ENCODE measurements at regions not wholly inside any gene's neighbourhood (a gene's known extent, or its start where the extent isn't known, plus 50 kb on each side); places are given as distances from the start of the nearest gene placed in this dataset.

DNA sequence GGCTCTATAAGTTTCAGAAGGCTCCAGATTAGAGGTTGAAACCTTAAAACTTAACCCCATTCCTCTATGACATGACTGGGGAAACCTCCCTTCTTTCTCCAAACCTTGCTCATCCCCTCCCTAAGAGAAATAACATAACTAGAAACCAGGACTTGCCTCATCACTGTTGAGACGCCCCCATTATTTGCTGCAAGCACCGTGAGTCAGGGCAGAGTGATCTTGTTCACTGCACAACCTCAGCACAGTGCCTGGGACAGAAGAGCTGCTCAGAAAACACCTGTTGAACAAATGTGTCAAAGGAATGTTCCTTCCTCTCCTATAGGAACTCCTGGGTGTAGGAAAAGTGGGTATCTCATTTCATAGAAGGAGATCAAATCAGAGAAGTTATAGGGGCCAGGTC lies 132.7 kb upstream of the CTAGE1 start:
- ATAC-seq (no peak), DNase-seq (no peak)
- Histone ChIP-seq H3K36me3 (no peaks in the 10 kb centered on the region), H3K4me1 (no peaks in the 10 kb centered on the region), H3K27ac (no peak overlapping the region), H3K27me3 (no peaks in the 10 kb centered on the region), H3K9me3 (no peaks in the 10 kb centered on the region), H3K4me3 (no peak overlapping the region)
- TF ChIP-seq, protein P1, sequence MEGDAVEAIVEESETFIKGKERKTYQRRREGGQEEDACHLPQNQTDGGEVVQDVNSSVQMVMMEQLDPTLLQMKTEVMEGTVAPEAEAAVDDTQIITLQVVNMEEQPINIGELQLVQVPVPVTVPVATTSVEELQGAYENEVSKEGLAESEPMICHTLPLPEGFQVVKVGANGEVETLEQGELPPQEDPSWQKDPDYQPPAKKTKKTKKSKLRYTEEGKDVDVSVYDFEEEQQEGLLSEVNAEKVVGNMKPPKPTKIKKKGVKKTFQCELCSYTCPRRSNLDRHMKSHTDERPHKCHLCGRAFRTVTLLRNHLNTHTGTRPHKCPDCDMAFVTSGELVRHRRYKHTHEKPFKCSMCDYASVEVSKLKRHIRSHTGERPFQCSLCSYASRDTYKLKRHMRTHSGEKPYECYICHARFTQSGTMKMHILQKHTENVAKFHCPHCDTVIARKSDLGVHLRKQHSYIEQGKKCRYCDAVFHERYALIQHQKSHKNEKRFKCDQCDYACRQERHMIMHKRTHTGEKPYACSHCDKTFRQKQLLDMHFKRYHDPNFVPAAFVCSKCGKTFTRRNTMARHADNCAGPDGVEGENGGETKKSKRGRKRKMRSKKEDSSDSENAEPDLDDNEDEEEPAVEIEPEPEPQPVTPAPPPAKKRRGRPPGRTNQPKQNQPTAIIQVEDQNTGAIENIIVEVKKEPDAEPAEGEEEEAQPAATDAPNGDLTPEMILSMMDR (IDR thresholded peaks at IDR 0.05) = no peak
- intact Hi-C loops (cut with DNase I) = loop anchor here (10.0 kb wide), 2 partner anchors 56 to 376 kb away; no protein-coding TSS in a partner anchor

DNA sequence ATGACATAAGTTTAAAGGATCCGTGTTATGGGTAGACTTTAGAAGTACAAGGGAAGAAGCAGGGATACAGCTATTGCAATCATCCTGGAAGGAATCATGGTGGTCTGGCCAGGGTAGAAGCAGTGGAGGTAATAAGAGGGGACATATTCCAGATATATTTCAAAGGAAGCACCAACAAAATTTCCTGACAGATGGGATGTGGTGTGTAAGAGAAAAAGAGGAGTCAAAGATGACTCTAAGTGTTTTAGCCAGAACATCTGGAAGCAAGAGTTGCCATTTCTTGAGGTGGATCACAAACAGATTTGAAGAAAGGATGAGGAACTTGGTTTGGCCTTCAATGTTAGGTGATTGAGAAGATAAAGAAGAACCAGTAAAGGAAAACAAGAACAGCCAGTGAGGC lies 133.1 kb upstream of the CTAGE1 start:
- H3K27me3 ChIP-seq = no peaks in the 10 kb centered on the region
- TF ChIP-seq, protein P1 (IDR thresholded peaks at IDR 0.05) = no peak
- no peak for ATAC-seq
- H3K36me3 ChIP-seq = no peaks in the 10 kb centered on the region
- no peak overlapping the region for H3K4me3 ChIP-seq
- H3K27ac ChIP-seq = no peak overlapping the region
- no peak for DNase-seq
- no peaks in the 10 kb centered on the region for H3K9me3 ChIP-seq
- intact Hi-C loops (cut with DNase I) = loop anchor here (10.0 kb wide), 2 partner anchors 56 to 376 kb away; no protein-coding TSS in a partner anchor
- H3K4me1 ChIP-seq = no peaks in the 10 kb centered on the region

DNA sequence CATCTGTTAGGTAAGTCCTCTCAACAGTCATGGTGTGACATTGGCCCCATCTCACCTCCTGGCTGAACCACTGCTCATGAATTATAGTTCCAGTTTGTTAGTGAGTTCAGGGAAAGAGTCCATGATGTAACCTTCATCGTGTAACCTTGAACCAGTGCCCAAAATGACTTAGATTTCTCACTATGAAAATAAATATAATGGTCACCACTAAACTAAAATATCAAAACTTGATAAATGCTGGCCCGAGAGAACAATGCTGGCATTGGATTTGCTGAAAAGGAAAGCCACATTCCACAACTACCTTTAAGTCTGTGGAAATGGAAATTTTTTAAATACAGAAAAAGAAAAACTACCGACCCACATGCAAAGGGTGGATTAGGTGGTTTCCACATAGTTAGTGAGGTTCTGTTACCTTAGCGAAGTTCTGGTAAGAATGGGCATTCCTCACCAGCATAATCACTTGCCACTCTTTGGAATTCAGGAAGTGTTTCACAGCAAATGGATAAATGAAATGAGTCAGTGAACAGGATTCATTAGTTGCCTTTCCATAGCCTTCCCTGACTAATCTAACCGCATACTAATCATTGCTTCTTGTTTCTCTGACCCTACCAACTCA lies 133.9 kb upstream of the CTAGE1 start:
- no peak overlapping the region for H3K27ac ChIP-seq
- H3K4me3 ChIP-seq = no peak overlapping the region
- intact Hi-C loops (cut with DNase I) = loop anchor here (10.0 kb wide), 2 partner anchors 57 to 377 kb away; no protein-coding TSS in a partner anchor
- H3K36me3 ChIP-seq = no peaks in the 10 kb centered on the region
- H3K4me1 ChIP-seq = no peaks in the 10 kb centered on the region
- TF ChIP-seq, protein P1 (IDR thresholded peaks at IDR 0.05) = no peak
- no peaks in the 10 kb centered on the region for H3K27me3 ChIP-seq
- H3K9me3 ChIP-seq = no peaks in the 10 kb centered on the region
- DNase-seq (no peak), ATAC-seq (no peak)

DNA sequence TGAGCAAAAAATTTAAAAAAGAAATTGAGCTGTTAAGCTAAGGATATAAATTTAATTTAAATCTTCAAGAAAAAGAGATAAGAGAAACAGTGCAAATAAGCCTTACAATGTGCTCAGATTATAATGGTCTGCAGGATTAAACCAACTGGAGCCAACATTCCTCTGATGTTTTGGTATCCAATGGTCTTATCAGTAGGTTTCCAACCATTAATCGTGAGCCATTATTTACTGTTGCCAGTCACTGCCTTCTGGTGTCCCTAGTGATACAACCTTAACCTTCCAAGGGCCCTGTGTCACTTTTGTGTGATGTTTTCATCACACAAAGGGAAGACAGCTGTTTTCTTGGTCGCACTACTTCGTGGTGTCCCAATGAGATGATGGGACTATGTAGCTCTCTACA lies 134.5 kb upstream of the CTAGE1 start:
- DNase-seq (no peak), ATAC-seq (no peak)
- TF ChIP-seq, protein P1 (IDR thresholded peaks at IDR 0.05) = no peak
- no peak overlapping the region for H3K4me3 ChIP-seq
- intact Hi-C loops (cut with DNase I) = loop anchor here (10.0 kb wide), 2 partner anchors 57 to 377 kb away; no protein-coding TSS in a partner anchor
- H3K27me3 ChIP-seq = no peaks in the 10 kb centered on the region
- no peaks in the 10 kb centered on the region for H3K9me3 ChIP-seq
- H3K4me1 ChIP-seq = no peaks in the 10 kb centered on the region
- H3K36me3 ChIP-seq = no peaks in the 10 kb centered on the region
- no peak overlapping the region for H3K27ac ChIP-seq

DNA sequence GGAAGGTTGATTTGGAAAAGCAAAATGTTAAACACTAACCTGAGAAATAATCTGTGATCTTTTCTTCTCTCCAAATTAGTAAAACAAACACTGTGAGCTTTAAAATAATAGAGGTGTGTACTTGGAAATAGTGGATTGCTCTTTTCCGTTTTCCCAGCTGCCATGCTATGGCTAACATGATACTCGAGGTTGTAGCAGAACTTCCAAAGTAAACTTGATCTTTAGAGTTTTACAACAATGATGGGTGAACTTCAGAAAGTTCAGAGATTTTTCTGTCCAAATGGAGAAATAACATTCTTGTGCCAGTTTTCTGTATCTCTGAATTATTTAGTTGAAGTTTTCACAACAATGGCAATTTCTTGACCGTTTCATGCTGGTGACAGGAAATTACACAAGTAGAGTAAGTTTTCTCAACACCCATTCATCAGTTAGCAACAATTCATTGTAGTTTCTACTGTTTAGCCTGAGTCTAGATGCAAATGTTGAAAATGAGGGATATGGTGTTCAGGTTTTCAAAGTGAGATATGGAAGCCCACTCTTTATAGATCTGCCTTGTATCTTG lies 135.3 kb upstream of the CTAGE1 start:
- Histone ChIP-seq H3K36me3 (no peaks in the 10 kb centered on the region), H3K4me1 (no peaks in the 10 kb centered on the region), H3K27me3 (no peaks in the 10 kb centered on the region), H3K27ac (no peak overlapping the region), H3K4me3 (no peak overlapping the region), H3K9me3 (no peaks in the 10 kb centered on the region)
- TF ChIP-seq, protein P1 (IDR thresholded peaks at IDR 0.05) = no peak
- ATAC-seq (no peak), DNase-seq (no peak)
- intact Hi-C loops (cut with DNase I) = loop anchor here (10.0 kb wide), 2 partner anchors 58 to 378 kb away; no protein-coding TSS in a partner anchor

Measured in upper lobe of right lung (tissue), 1 donor.